ENCODE measurements at regions not wholly inside any gene's neighbourhood (a gene's known extent, or its start where the extent isn't known, plus 50 kb on each side); places are given as distances from the start of the nearest gene placed in this dataset.

DNA sequence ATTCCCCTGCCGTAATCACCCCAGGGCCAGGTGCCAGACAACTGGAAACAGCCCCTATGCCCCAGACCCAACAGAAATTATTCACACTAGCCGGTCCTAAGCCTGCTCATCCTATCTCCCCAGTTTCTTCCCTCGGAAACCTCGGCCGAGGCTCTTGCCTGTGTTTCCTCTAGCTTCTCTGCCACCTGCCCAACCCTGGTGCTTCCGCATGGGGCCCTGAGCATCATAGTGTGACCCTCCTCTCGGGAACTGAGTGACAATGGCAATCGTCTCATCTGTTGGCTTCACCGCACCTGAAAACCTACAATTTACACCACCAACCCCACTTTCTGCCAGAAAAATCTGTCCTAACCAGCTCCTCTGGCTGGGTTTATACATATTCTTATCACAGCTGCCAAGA is 257.3 kb downstream of the SOD2 start:
- TF ChIP-seq, protein P1, sequence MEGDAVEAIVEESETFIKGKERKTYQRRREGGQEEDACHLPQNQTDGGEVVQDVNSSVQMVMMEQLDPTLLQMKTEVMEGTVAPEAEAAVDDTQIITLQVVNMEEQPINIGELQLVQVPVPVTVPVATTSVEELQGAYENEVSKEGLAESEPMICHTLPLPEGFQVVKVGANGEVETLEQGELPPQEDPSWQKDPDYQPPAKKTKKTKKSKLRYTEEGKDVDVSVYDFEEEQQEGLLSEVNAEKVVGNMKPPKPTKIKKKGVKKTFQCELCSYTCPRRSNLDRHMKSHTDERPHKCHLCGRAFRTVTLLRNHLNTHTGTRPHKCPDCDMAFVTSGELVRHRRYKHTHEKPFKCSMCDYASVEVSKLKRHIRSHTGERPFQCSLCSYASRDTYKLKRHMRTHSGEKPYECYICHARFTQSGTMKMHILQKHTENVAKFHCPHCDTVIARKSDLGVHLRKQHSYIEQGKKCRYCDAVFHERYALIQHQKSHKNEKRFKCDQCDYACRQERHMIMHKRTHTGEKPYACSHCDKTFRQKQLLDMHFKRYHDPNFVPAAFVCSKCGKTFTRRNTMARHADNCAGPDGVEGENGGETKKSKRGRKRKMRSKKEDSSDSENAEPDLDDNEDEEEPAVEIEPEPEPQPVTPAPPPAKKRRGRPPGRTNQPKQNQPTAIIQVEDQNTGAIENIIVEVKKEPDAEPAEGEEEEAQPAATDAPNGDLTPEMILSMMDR (conservative IDR thresholded peaks at IDR 0.05) = no peak
- Histone ChIP-seq H4K5ac (ENCODE audit: insufficient read length, low read depth, low read length) (no peak overlapping the region), H4K20me1 (ENCODE audit: control insufficient read depth, insufficient read depth, insufficient read length) (no peaks in the 10 kb centered on the region), H3K23ac (ENCODE audit: insufficient read length, low read depth, low read length) (no peak overlapping the region), H2BK15ac (ENCODE audit: low read depth, low read length) (no peak overlapping the region), H4K91ac (ENCODE audit: insufficient read length, low read depth, low read length) (no peak overlapping the region), H3K4ac (ENCODE audit: low read depth, low read length) (no peak overlapping the region), H3K14ac (ENCODE audit: insufficient read depth, low read length) (no peak overlapping the region), H4K8ac (replicated peaks; ENCODE audit: insufficient read length, low read depth, low read length) (no peak overlapping the region), H3K4me1 (ENCODE audit: insufficient read depth, low read length) (no peaks in the 10 kb centered on the region), H3K27ac (ENCODE audit: insufficient read length, low read depth, low read length) (no peak overlapping the region), H2AK5ac (ENCODE audit: insufficient read length, low read length) (no peak overlapping the region), H3K9me3 (ENCODE audit: control insufficient read depth, low read depth, low read length) (no peaks in the 10 kb centered on the region), H2AFZ (ENCODE audit: low read length) (no peak overlapping the region), H3K9ac (ENCODE audit: extremely low read depth, insufficient read length, low read length) (no peak overlapping the region), H3K27me3 (ENCODE audit: insufficient read depth, low read length) (no peaks in the 10 kb centered on the region), H3K56ac (ENCODE audit: insufficient read length, low read depth, low read length) (no peak overlapping the region), H2BK12ac (ENCODE audit: insufficient read length, low read depth, low read length) (no peak overlapping the region), H2BK20ac (ENCODE audit: low read depth, low read length, poor library complexity, severe bottlenecking) (no peak overlapping the region), H2BK5ac (ENCODE audit: insufficient read length, low read length) (no peak overlapping the region), H3K79me1 (ENCODE audit: insufficient read depth, low read depth, low read length, poor library complexity, severe bottlenecking) (no peaks in the 10 kb centered on the region), H2BK120ac (ENCODE audit: low read depth, low read length, poor library complexity, severe bottlenecking) (no peak overlapping the region), H3K23me2 (ENCODE audit: insufficient read length, low read depth, low read length, poor library complexity, severe bottlenecking) (no peaks in the 10 kb centered on the region), H3K18ac (ENCODE audit: insufficient read length, low read depth, low read length) (no peak overlapping the region), H3K79me2 (ENCODE audit: insufficient read depth, low read length) (no peaks in the 10 kb centered on the region), H3T11ph (ENCODE audit: low read length) (no peak overlapping the region), H3K4me2 (ENCODE audit: insufficient read depth, insufficient read length, low read length) (no peak overlapping the region)
- DNase-seq = no peak
- no peak overlapping the region for H3K27ac Mint-ChIP-seq
- no peak overlapping the region for H3K4me3 Mint-ChIP-seq
- H3K9me3 Mint-ChIP-seq = peaks cover 15 to 68% of the 10 kb centered on the region in 2 experiments
- peaks cover 7% of the 10 kb centered on the region for H3K27me3 Mint-ChIP-seq (ENCODE audit: low read depth)
- H3K36me3 Mint-ChIP-seq (ENCODE audit: insufficient read depth in 1 of 3, low read depth in 3 of 3) = peaks cover 7 to 10% (median 8%) of the 10 kb centered on the region in 3 experiments; a peak in 4 of 7 replicates
- no peaks in the 10 kb centered on the region for H3K4me1 Mint-ChIP-seq
- no CpG with 5 or more reads among the region's 9 CpGs for WGBS (ENCODE audit: extremely low coverage, insufficient read length, low lambda C conversion rate)

Data from H9 (cell line).